B cell (primary cell): ENCODE measurements at regions not wholly inside any gene's neighbourhood (a gene's known extent, or its start where the extent isn't known, plus 50 kb on each side); places are given as distances from the start of the nearest gene placed in this dataset.

Experiments
- ATAC-seq: fragments of 200-7000 bp; cut with Tn5 transposase; one replicate; pipeline ENCODE4 v1.10.0; 2021; ENCODE audit warnings: low read depth, mild to moderate bottlenecking, moderate number of reproducible peaks, moderate library complexity
- CTCF ChIA-PET: fragments of 350-600 bp; sonication (Branson Sonifier 250); formaldehyde crosslinking; loops from one replicate; lab custom pipeline; 2021; ENCODE audit warnings: antibody characterized with exemption, inconsistent platforms; lab: Charles Lee
- POLR2A ChIA-PET: fragments of 350-600 bp; sonication (Branson Sonifier 250); formaldehyde crosslinking; loops from one replicate; lab custom pipeline; 2021; ENCODE audit warnings: antibody characterized with exemption; lab: Charles Lee
- DNase-seq: peaks from one replicate; pipeline ENCODE4 v3.0.0; 2013
- H2AFZ ChIP-seq: 2 replicates; pipeline ENCODE4 v1.6.1; 2012; ENCODE audit warnings: mild to moderate bottlenecking, low read depth, low read length; ENCODE audit not compliant: insufficient read depth, poor library complexity, severe bottlenecking
- H3K27ac ChIP-seq, 2 donors: 1 replicate in 1 of 2; 2 replicates in 1 of 2; pipeline ENCODE4 v1.5.1; 2012 to 2013; ENCODE audit warnings: low read length in 2 of 2, mild to moderate bottlenecking in 2 of 2, moderate library complexity in 1 of 2
- H3K27me3 ChIP-seq, 4 experiments: fragments of 200-600 bp in 1 of 4; sonication (generic) in 1 of 4; replicated peaks in 1 of 4; 1 replicate in 2 of 4; 2 replicates in 2 of 4; pipeline versions ENCODE4 v1.6.1 to v1.7.0; 2013 to 2016; ENCODE audit warnings: low read length in 3 of 4, mild to moderate bottlenecking in 2 of 4, mixed read lengths in 1 of 4, moderate library complexity in 1 of 4; ENCODE audit not compliant: insufficient read depth in 4 of 4, control insufficient read depth in 3 of 4; ENCODE audit errors: control extremely low read depth in 1 of 4
- H3K36me3 ChIP-seq, 2 experiments: replicated peaks in 1 of 2; 1 replicate in 1 of 2; 2 replicates in 1 of 2; pipeline versions ENCODE4 v1.6.1 to v1.7.1; 2013; ENCODE audit warnings: low read length in 1 of 2; ENCODE audit not compliant: insufficient read depth in 2 of 2, control insufficient read depth in 1 of 2; ENCODE audit errors: control extremely low read depth in 1 of 2, extremely low read depth in 1 of 2
- H3K4me1 ChIP-seq, 2 donors: fragments of 200-600 bp in 1 of 2; sonication (generic) in 1 of 2; 1 replicate in 1 of 2; 2 replicates in 1 of 2; pipeline versions ENCODE4 v1.5.1 to v1.6.1; 2013 to 2017; ENCODE audit warnings: low read length in 2 of 2; ENCODE audit not compliant: control insufficient read depth in 2 of 2, insufficient read depth in 2 of 2
- H3K4me2 ChIP-seq: replicated peaks from 2 replicates; pipeline ENCODE3; 2012; ENCODE audit warnings: mild to moderate bottlenecking, low read depth, low read length; ENCODE audit not compliant: poor library complexity, severe bottlenecking
- H3K4me3 ChIP-seq, 5 experiments: fragments of 200-600 bp in 1 of 5; sonication (generic) in 1 of 5; 1 replicate in 3 of 5; 2 replicates in 2 of 5; pipeline versions ENCODE4 v1.5.1 to v1.7.0; 2011 to 2016; ENCODE audit warnings: low read length in 4 of 5, mild to moderate bottlenecking in 4 of 5, low read depth in 2 of 5, control low read depth in 1 of 5, moderate library complexity in 1 of 5; ENCODE audit not compliant: insufficient read depth in 1 of 5; ENCODE audit errors: control extremely low read depth in 1 of 5, extremely low read depth in 1 of 5
- H3K79me2 ChIP-seq: fragments of 200-600 bp; sonication (generic); one replicate; pipeline ENCODE4 v1.6.0; 2016; ENCODE audit warnings: low read length; ENCODE audit not compliant: control insufficient read depth, insufficient read depth
- H3K9ac ChIP-seq: fragments of 200-600 bp; sonication (generic); 2 replicates; pipeline ENCODE4 v1.6.1; 2017; ENCODE audit warnings: mild to moderate bottlenecking, low read length, moderate library complexity
- H3K9me3 ChIP-seq, 3 donors: one replicate each; pipeline versions ENCODE4 v1.6.1 to v1.7.1; 2013; ENCODE audit warnings: low read length in 2 of 3; ENCODE audit not compliant: control insufficient read depth in 2 of 3, insufficient read depth in 1 of 3; ENCODE audit errors: control extremely low read depth in 1 of 3
- H4K20me1 ChIP-seq: 2 replicates; pipeline ENCODE4 v1.6.0; 2012; ENCODE audit warnings: mild to moderate bottlenecking, low read length; ENCODE audit not compliant: insufficient read depth, control insufficient read depth, poor library complexity, severe bottlenecking
- H3K27ac Mint-ChIP-seq: one replicate; pipeline ENCODE4 v1.8.0; 2021; ENCODE audit warnings: mixed read lengths
- H3K27me3 Mint-ChIP-seq: one replicate; pipeline ENCODE4 v1.8.0; 2021; ENCODE audit warnings: mixed read lengths
- H3K4me1 Mint-ChIP-seq: one replicate; pipeline ENCODE4 v1.8.0; 2021; ENCODE audit warnings: mixed read lengths
- H3K4me3 Mint-ChIP-seq: one replicate; pipeline ENCODE4 v1.8.0; 2021; ENCODE audit warnings: mixed read lengths
- H3K9me3 Mint-ChIP-seq: one replicate; pipeline ENCODE4 v1.8.0; 2022; ENCODE audit warnings: mixed read lengths; ENCODE audit not compliant: insufficient read depth
- CTCF ChIP-seq: fragments of 200-600 bp; IDR thresholded peaks from one replicate; pipeline ENCODE4 v1.8.0; 2022; ENCODE audit warnings: antibody characterized with exemption, mild to moderate bottlenecking
- EZH2 ChIP-seq: IDR thresholded peaks from 2 replicates; pipeline ENCODE4 v1.6.1; 2012; ENCODE audit warnings: borderline replicate concordance, low read depth, mild to moderate bottlenecking, moderate library complexity, low read length; ENCODE audit not compliant: insufficient read depth, poor library complexity, severe bottlenecking
- WGBS: methylation state at CpG from one replicate; pipeline ENCODE4 v1.1.5; 2013; ENCODE audit warnings: missing lambda C conversion rate; ENCODE audit not compliant: insufficient coverage; 5-methylcytosine and 5-hydroxymethylcytosine counted together
- intact Hi-C: fragments of 100-400 bp; cut with micrococcal nuclease; formaldehyde crosslinking; loops from one replicate; pipeline ENCODE4 v1.10.0; 2022

- no peaks in the 10 kb centered on the region for H3K27me3 ChIP-seq
- intact Hi-C loops: loop anchor here (5.0 kb wide), 1 partner anchor 48 kb away; no protein-coding TSS in a partner anchor
- 75% methylated on average over 3 of the region's 8 CpGs for WGBS
- peaks cover 2 to 18% of the 10 kb centered on the region in 2 donors for H3K4me1 ChIP-seq
- H3K4me2 ChIP-seq: no peak overlapping the region
- ChIA-PET POLR2A (no interaction called here), CTCF (no interaction called here)
- no peaks in the 10 kb centered on the region for H4K20me1 ChIP-seq
- H3K4me3 ChIP-seq: no peak overlapping the region
- H3K79me2 ChIP-seq: no peaks in the 10 kb centered on the region
- Mint-ChIP-seq H3K9me3 (no peaks in the 10 kb centered on the region), H3K27me3 (no peaks in the 10 kb centered on the region), H3K27ac (peak overlapping the region; percentile 57), H3K4me3 (no peak overlapping the region), H3K4me1 (peaks cover 21% of the 10 kb centered on the region)
- H2AFZ ChIP-seq: peak overlapping the region; percentile 28
- H3K9ac ChIP-seq: no peak overlapping the region
- DNase-seq (no peak), ATAC-seq (no peak)
- H3K9me3 ChIP-seq: peaks cover 0 to 21% (median 0%) of the 10 kb centered on the region in 3 donors
- no peak overlapping the region for H3K27ac ChIP-seq
- H3K36me3 ChIP-seq: no peaks in the 10 kb centered on the region
- TF ChIP-seq EZH2: no peak
- no peak for TF ChIP-seq CTCF
Measured at GRCh38 chr16:14350081-14350480, 279.0 kb downstream of the MRTFB start.

GRCh38 chr16:14347706-14348105 lies 276.6 kb downstream of the MRTFB start:
- no peak overlapping the region for H3K4me3 Mint-ChIP-seq
- no peak overlapping the region for H3K9ac ChIP-seq
- no peaks in the 10 kb centered on the region for H3K36me3 ChIP-seq
- peaks cover 11% of the 10 kb centered on the region for H3K4me1 Mint-ChIP-seq
- no peaks in the 10 kb centered on the region for H4K20me1 ChIP-seq
- H3K27me3 Mint-ChIP-seq: peaks cover 5% of the 10 kb centered on the region
- peaks cover 0 to 11% of the 10 kb centered on the region in 2 donors for H3K4me1 ChIP-seq
- WGBS: 84% methylated on average over 9 of the region's 12 CpGs
- no peak overlapping the region for H2AFZ ChIP-seq
- no peak for TF ChIP-seq EZH2
- TF ChIP-seq CTCF: no peak
- intact Hi-C loops: no loop called here
- no peak overlapping the region for H3K4me2 ChIP-seq
- H3K27me3 ChIP-seq: no peaks in the 10 kb centered on the region
- POLR2A ChIA-PET: no interaction called here
- CTCF ChIA-PET: no interaction called here
- no peak for ATAC-seq
- no peaks in the 10 kb centered on the region for H3K79me2 ChIP-seq
- peaks cover 2% of the 10 kb centered on the region for H3K9me3 Mint-ChIP-seq
- peaks cover 0 to 21% (median 0%) of the 10 kb centered on the region in 3 donors for H3K9me3 ChIP-seq
- no peak overlapping the region for H3K27ac Mint-ChIP-seq
- no peak overlapping the region for H3K27ac ChIP-seq
- DNase-seq: no peak
- no peak overlapping the region for H3K4me3 ChIP-seq
